ENCODE measurements at regions not wholly inside any gene's neighbourhood (a gene's known extent, or its start where the extent isn't known, plus 50 kb on each side); places are given as distances from the start of the nearest gene placed in this dataset.

DNA sequence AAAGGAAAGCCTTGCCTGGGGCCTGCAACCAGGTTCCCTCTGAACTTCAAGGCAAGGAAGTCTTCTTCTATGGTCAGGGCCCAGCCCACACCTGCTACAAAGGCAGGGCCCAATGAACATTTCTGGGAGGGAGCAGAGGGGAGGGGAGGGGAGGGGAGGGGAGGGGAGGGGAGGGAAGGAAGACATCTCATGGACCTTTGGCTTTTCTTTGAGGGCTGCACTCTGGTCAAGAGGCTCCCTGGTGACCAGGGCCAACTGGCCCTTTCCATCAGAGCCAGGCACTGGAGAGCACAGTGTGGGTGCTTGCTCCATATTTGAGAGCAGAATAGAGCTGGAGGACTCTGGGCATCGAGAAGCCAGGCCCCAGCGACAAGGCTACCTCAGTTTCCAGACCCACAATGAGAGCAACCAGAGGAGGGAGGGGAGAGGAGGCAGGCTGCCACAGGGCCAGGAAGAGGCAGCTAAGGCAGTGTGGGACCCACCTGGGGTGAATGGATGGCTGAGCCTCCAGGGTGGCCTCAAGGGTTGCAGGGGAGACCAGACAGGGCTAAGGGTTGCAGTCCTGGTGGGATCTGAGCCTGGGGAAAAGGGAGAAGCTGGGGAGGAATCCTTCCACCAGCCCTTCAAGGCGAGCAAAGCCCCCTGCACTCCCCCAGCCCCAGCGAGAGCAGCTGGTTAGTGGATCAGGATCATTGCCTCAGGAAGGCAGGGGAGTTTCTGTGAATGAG, 84.8 kb downstream of the MRPL14 start:
- Histone ChIP-seq H3K27me3 (no peaks in the 10 kb centered on the region), H3K36me3 (no peaks in the 10 kb centered on the region), H3K9me3 (no peaks in the 10 kb centered on the region), H3K4me3 (no peak overlapping the region), H3K27ac (no peak overlapping the region), H3K4me1 (peaks cover 38% of the 10 kb centered on the region)
- 94% methylated on average over 4 of the region's 4 CpGs for WGBS
- no peak for TF ChIP-seq POLR2AphosphoS5 (IDR thresholded peaks at IDR 0.05)
- TF ChIP-seq, protein P1, sequence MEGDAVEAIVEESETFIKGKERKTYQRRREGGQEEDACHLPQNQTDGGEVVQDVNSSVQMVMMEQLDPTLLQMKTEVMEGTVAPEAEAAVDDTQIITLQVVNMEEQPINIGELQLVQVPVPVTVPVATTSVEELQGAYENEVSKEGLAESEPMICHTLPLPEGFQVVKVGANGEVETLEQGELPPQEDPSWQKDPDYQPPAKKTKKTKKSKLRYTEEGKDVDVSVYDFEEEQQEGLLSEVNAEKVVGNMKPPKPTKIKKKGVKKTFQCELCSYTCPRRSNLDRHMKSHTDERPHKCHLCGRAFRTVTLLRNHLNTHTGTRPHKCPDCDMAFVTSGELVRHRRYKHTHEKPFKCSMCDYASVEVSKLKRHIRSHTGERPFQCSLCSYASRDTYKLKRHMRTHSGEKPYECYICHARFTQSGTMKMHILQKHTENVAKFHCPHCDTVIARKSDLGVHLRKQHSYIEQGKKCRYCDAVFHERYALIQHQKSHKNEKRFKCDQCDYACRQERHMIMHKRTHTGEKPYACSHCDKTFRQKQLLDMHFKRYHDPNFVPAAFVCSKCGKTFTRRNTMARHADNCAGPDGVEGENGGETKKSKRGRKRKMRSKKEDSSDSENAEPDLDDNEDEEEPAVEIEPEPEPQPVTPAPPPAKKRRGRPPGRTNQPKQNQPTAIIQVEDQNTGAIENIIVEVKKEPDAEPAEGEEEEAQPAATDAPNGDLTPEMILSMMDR (IDR thresholded peaks at IDR 0.05), result no peak
- TF ChIP-seq POLR2A (IDR thresholded peaks at IDR 0.05), result no peak
- no peak for TF ChIP-seq EP300 (IDR thresholded peaks at IDR 0.05)
- peak in 1 of 2 donors; percentile 34 for DNase-seq (ENCODE audit: low spot score in 2 of 2)

GRCh38 chr6:44041461-44042260, 85.6 kb downstream of the MRPL14 start:
- peaks cover 31% of the 10 kb centered on the region for H3K4me1 ChIP-seq
- WGBS, result 31% methylated on average over 10 of the region's 10 CpGs
- no peaks in the 10 kb centered on the region for H3K27me3 ChIP-seq
- no peak for TF ChIP-seq POLR2A (IDR thresholded peaks at IDR 0.05)
- TF ChIP-seq, protein P1 (IDR thresholded peaks at IDR 0.05), result no peak
- H3K4me3 ChIP-seq, result no peak overlapping the region
- peak overlapping the region; percentile 32 for H3K27ac ChIP-seq
- H3K9me3 ChIP-seq, result no peaks in the 10 kb centered on the region
- no peaks in the 10 kb centered on the region for H3K36me3 ChIP-seq
- peak in 1 of 2 donors; percentile 59 for DNase-seq (ENCODE audit: low spot score in 2 of 2)

GRCh38 chr6:44040786-44041185, 86.5 kb downstream of the MRPL14 start:
- peak in 1 of 2 donors; percentile 32 for DNase-seq (ENCODE audit: low spot score in 2 of 2)
- Histone ChIP-seq H3K4me1 (peaks cover 28% of the 10 kb centered on the region), H3K27ac (no peak overlapping the region), H3K9me3 (no peaks in the 10 kb centered on the region), H3K36me3 (no peaks in the 10 kb centered on the region), H3K27me3 (no peaks in the 10 kb centered on the region), H3K4me3 (no peak overlapping the region)
- TF ChIP-seq, protein P1 (IDR thresholded peaks at IDR 0.05), result no peak
- TF ChIP-seq EP300 (IDR thresholded peaks at IDR 0.05) (no peak), POLR2A (IDR thresholded peaks at IDR 0.05) (no peak), POLR2AphosphoS5 (IDR thresholded peaks at IDR 0.05) (no peak)
- WGBS, result 73% methylated on average over 4 of the region's 4 CpGs

GRCh38 chr6:44039839-44040350, 87.4 kb downstream of the MRPL14 start:
- Histone ChIP-seq H3K36me3 (no peaks in the 10 kb centered on the region), H3K27ac (no peak overlapping the region), H3K4me3 (no peak overlapping the region), H3K27me3 (no peaks in the 10 kb centered on the region), H3K4me1 (peaks cover 28% of the 10 kb centered on the region), H3K9me3 (no peaks in the 10 kb centered on the region)
- TF ChIP-seq POLR2A (IDR thresholded peaks at IDR 0.05), result no peak
- TF ChIP-seq EP300 (IDR thresholded peaks at IDR 0.05), result no peak
- 92% methylated on average over 6 of the region's 7 CpGs for WGBS
- DNase-seq (ENCODE audit: low spot score in 2 of 2), result peak in 1 of 2 donors; percentile 57

DNA sequence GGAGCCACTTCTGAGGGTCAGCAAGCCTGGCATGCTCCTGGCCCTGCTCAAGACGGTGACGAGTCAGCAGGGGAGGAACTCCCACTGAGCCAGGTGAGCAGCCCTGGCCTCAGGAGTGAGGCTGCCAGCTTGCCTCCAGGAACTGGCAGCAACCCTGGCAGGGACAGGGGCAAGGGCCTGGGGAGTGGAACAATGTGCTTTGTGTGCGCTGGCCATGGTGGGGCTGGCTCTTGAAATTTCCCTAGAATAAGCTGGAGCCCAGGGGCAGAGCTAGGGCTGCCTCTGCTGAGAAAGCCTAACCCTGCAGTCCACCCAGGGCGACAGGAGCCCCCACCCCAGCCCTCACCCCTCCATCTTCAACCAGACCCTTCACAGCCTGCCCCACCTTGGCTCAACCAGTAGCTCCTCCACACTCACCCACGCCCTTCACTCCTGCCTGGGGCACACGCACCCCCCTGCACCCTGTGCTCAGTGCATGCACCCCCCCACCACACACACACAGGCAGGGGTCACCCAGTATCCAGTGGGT, 88.0 kb downstream of the MRPL14 start:
- Histone ChIP-seq H3K4me1 (peaks cover 28% of the 10 kb centered on the region), H3K9me3 (no peaks in the 10 kb centered on the region), H3K36me3 (no peaks in the 10 kb centered on the region), H3K27ac (no peak overlapping the region), H3K4me3 (no peak overlapping the region), H3K27me3 (no peaks in the 10 kb centered on the region)
- TF ChIP-seq, protein P1 (IDR thresholded peaks at IDR 0.05), result no peak
- TF ChIP-seq POLR2AphosphoS5 (IDR thresholded peaks at IDR 0.05) (no peak), EP300 (IDR thresholded peaks at IDR 0.05) (no peak), POLR2A (IDR thresholded peaks at IDR 0.05) (no peak)
- WGBS, result 61% methylated on average over 4 of the region's 6 CpGs
- peak in 1 of 2 donors; percentile 49 for DNase-seq (ENCODE audit: low spot score in 2 of 2)
